Heart right ventricle (tissue), 16 donors: ENCODE measurements at regions not wholly inside any gene's neighbourhood (a gene's known extent, or its start where the extent isn't known, plus 50 kb on each side); places are given as distances from the start of the nearest gene placed in this dataset.

Experiments
- ATAC-seq, 8 donors: fragments of 200-7000 bp; cut with Tn5 transposase; one replicate each; pipeline ENCODE4 v1.9.1; 2020; ENCODE audit warnings: mild to moderate bottlenecking in 8 of 8, moderate library complexity in 8 of 8, moderate number of reproducible peaks in 1 of 8
- DNase-seq, 2 donors: peaks; one replicate each; pipeline ENCODE4 v3.0.0-alpha.2; 2020
- H3K27ac ChIP-seq, 10 donors: fragments of 200-600 bp; sonication (generic) in 2 of 10; one replicate each; pipeline versions ENCODE4 v1.5.0 to v1.8.0; 2020 to 2022; ENCODE audit warnings: mild to moderate bottlenecking in 3 of 10
- H3K27me3 ChIP-seq, 7 donors: fragments of 200-600 bp; one replicate each; pipeline ENCODE4 v1.8.0; 2021 to 2022; ENCODE audit warnings: mild to moderate bottlenecking in 2 of 7
- H3K36me3 ChIP-seq, 9 donors: fragments of 200-600 bp; sonication (generic) in 1 of 9; one replicate each; pipeline versions ENCODE4 v1.5.0 to v1.8.0; 2020 to 2022; ENCODE audit warnings: mild to moderate bottlenecking in 2 of 9
- H3K4me1 ChIP-seq, 9 donors: fragments of 200-600 bp; sonication (generic) in 1 of 9; one replicate each; pipeline versions ENCODE4 v1.5.0 to v1.8.0; 2020 to 2022; ENCODE audit warnings: mild to moderate bottlenecking in 4 of 9
- H3K4me3 ChIP-seq, 10 donors: fragments of 200-600 bp; sonication (generic) in 2 of 10; one replicate each; pipeline versions ENCODE4 v1.5.0 to v1.8.0; 2020 to 2022; ENCODE audit warnings: mild to moderate bottlenecking in 7 of 10, moderate library complexity in 2 of 10
- H3K9me3 ChIP-seq, 11 donors: fragments of 200-600 bp in 10 of 11; sonication (generic) in 2 of 11; one replicate each; pipeline versions ENCODE4 v1.5.0 to v1.8.0; 2013 to 2022; ENCODE audit warnings: mild to moderate bottlenecking in 2 of 11, control low read depth in 1 of 11, moderate library complexity in 1 of 11
- WGBS, 2 donors: extraction: QIAGEN DNeasy Blood & Tissue Kit; methylation state at CpG; one replicate each; pipeline ENCODE4 v1.1.7; 2013; ENCODE audit warnings: inconsistent platforms in 1 of 2; 5-methylcytosine and 5-hydroxymethylcytosine counted together
- intact Hi-C, 10 donors: fragments of 100-400 bp; cut with DNase I; formaldehyde crosslinking; loops; one replicate each; pipeline versions ENCODE4 v1.11.1 to v1.14.2; 2022
- TF ChIP-seq, protein P1 (sequence below), 9 donors: fragments of 200-600 bp; sonication (generic) in 2 of 9; IDR thresholded peaks; one replicate each; pipeline versions ENCODE4 v1.5.0 to v1.8.0; 2021 to 2022; ENCODE audit warnings: antibody characterized with exemption in 9 of 9, mild to moderate bottlenecking in 5 of 9, moderate library complexity in 1 of 9
- donor health status: Arrhythmogenic right ventricular cardiomyopathy.
- donor health status: ischemic (EF 13 %, LVEDD 7.1; RV severe dilation, severe dysfunction).
- donor health status: healthy with polysubstance abuse.
- donor health status: DM: no; HTN: yes; CAD: no.
- donor health status: DM: no; HTN: no; CAD: no.
- donor health status: ischemic (EF 25% LVEDD 6.9; RV normal size, moderate dysfunction).
- donor health status: ischemic (EF 25% LVEDD 5.7; RV mildly dilated, moderate dysfunction).
- donor health status: healthy.
- donor health status: DM: yes; HTN: yes; CAD: no.
- donor health status: Ischemic cardiomyopathy.
- donor health status: ischemic (EF 35%, LVEDD 5.7; RV mildly dilated, moderate dysfunction).
- donor health status: nonischemic (EF 11% LVEDD 7.7; RV severe dilation, severe dysfunction).
- donor health status: DM: yes; HTN: yes; CAD: no.
- donor health status: PGD.
- donor health status: ischemic (EF 29% LVEDD 5.4; RV normal size, mild dysfunction).
- donor health status: nonischemic (EF 23%, LVEDD 6.1; RV moderate dilation, normal function).

GRCh38 chr2:555164-555922 lies 121.9 kb downstream of the TMEM18 start:
- intact Hi-C loops: no loop called here
- Histone ChIP-seq H3K36me3 (no peaks in the 10 kb centered on the region), H3K27me3 (peaks cover 0 to 30% (median 23%) of the 10 kb centered on the region in 7 donors), H3K27ac (no peak overlapping the region), H3K9me3 (no peaks in the 10 kb centered on the region), H3K4me3 (no peak overlapping the region), H3K4me1 (no peaks in the 10 kb centered on the region)
- ATAC-seq (no peak), DNase-seq (no peak)
- 67% methylated on average over 12 of the region's 12 CpGs for WGBS, 2 donors
- TF ChIP-seq, protein P1, sequence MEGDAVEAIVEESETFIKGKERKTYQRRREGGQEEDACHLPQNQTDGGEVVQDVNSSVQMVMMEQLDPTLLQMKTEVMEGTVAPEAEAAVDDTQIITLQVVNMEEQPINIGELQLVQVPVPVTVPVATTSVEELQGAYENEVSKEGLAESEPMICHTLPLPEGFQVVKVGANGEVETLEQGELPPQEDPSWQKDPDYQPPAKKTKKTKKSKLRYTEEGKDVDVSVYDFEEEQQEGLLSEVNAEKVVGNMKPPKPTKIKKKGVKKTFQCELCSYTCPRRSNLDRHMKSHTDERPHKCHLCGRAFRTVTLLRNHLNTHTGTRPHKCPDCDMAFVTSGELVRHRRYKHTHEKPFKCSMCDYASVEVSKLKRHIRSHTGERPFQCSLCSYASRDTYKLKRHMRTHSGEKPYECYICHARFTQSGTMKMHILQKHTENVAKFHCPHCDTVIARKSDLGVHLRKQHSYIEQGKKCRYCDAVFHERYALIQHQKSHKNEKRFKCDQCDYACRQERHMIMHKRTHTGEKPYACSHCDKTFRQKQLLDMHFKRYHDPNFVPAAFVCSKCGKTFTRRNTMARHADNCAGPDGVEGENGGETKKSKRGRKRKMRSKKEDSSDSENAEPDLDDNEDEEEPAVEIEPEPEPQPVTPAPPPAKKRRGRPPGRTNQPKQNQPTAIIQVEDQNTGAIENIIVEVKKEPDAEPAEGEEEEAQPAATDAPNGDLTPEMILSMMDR (IDR thresholded peaks at IDR 0.05): no peak

DNA sequence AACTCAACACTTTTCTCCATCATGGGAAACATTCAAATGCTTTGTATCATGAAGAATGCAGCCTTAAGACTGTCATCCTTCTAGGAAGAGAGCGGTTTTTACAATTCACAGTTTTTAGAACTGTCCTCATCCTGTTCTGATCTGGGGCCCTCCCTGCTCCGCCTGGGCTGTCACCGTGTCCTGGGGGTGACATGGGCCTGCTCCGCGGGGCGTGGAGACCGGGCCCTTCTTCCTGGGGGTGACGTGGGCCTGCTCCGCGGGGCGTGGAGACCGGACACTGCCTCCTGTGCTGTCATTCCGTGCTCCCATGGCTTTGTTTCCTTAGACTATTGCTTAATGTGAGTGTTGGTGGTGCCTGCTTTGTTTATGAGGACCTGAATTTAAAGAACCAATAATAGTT lies 122.8 kb downstream of the TMEM18 start:
- Histone ChIP-seq H3K36me3 (no peaks in the 10 kb centered on the region), H3K27me3 (peaks cover 0 to 30% (median 23%) of the 10 kb centered on the region in 7 donors), H3K4me1 (no peaks in the 10 kb centered on the region), H3K4me3 (no peak overlapping the region), H3K9me3 (no peaks in the 10 kb centered on the region), H3K27ac (no peak overlapping the region)
- WGBS, 2 donors: 85 to 86% methylated on average over 13 of the region's 13 CpGs
- intact Hi-C loops: no loop called here
- no peak for ATAC-seq
- TF ChIP-seq, protein P1 (IDR thresholded peaks at IDR 0.05): no peak
- no peak for DNase-seq

DNA sequence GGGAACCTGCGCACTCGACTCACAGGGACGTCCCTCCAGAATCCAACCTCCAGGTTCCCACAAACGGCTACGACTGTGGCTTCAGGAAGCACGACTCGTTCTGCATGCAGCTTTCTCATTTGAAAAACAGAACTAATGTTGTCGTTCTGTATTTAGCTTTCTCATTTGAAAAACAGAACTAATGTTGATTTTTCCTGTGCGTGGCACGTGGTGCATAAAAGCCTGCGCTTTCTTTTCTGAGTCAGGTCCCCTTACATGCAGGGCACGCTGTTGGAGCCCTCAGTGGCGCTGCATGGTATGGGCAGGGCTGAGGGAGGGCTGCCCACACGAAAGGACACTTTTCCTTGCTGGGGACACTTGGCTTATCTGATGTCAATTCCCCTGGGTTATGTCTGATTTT lies 124.3 kb downstream of the TMEM18 start:
- no peak for ATAC-seq
- 67 to 69% methylated on average over 14 of the region's 14 CpGs for WGBS, 2 donors
- H3K4me1 ChIP-seq: no peaks in the 10 kb centered on the region
- intact Hi-C loops: no loop called here
- H3K9me3 ChIP-seq: no peaks in the 10 kb centered on the region
- no peak overlapping the region for H3K27ac ChIP-seq
- no peak for DNase-seq
- TF ChIP-seq, protein P1 (IDR thresholded peaks at IDR 0.05): no peak
- no peak overlapping the region for H3K4me3 ChIP-seq
- no peaks in the 10 kb centered on the region for H3K36me3 ChIP-seq
- peaks cover 0 to 36% (median 24%) of the 10 kb centered on the region in 7 donors for H3K27me3 ChIP-seq

DNA sequence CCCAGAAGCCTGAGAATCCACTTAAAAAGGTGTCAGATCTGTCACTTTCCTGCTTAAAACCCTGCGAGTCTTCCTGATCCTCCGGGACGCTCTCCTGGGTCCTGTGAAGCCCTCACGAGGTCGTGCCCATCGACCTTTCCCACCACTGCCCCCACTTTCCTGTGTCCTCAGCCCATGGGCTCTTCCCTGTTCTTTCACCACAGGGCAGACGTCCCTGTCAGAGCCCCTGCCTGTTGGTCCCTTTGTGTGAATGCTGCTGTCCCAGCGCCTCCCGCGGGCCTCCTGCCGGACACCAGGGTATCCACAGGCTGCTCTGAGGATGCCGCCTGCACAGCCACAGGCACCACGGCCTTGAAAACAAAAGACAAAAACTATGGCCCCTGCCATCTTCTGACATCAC lies 125.6 kb downstream of the TMEM18 start:
- TF ChIP-seq, protein P1 (IDR thresholded peaks at IDR 0.05): no peak
- no peak for ATAC-seq
- H3K9me3 ChIP-seq: no peaks in the 10 kb centered on the region
- intact Hi-C loops: no loop called here
- DNase-seq: no peak
- H3K4me1 ChIP-seq: no peaks in the 10 kb centered on the region
- no peak overlapping the region for H3K27ac ChIP-seq
- H3K27me3 ChIP-seq: peaks cover 0 to 38% (median 29%) of the 10 kb centered on the region in 7 donors
- WGBS, 2 donors: 51 to 54% methylated on average over 13 of the region's 13 CpGs
- H3K4me3 ChIP-seq: no peak overlapping the region
- no peaks in the 10 kb centered on the region for H3K36me3 ChIP-seq
